Activated CD4-positive, alpha-beta T cell treated with anti-CD3 and anti-CD28 coated beads for 36 hours (primary cell): ENCODE measurements at regions not wholly inside any gene's neighbourhood (a gene's known extent, or its start where the extent isn't known, plus 50 kb on each side); places are given as distances from the start of the nearest gene placed in this dataset.

ENCODE experiments used
- ATAC-seq: fragments of 200-7000 bp; cut with Tn5 transposase; one replicate; pipeline ENCODE4 v1.10.0; 2021; ENCODE audit warnings: mild to moderate bottlenecking, moderate library complexity
- CTCF ChIA-PET: fragments of 350-600 bp; sonication (Branson Sonifier 250); formaldehyde crosslinking; loops from one replicate; lab custom pipeline; 2021; ENCODE audit warnings: antibody characterized with exemption; lab: Charles Lee
- POLR2A ChIA-PET: fragments of 350-600 bp; sonication (Branson Sonifier 250); formaldehyde crosslinking; loops from one replicate; lab custom pipeline; 2021; ENCODE audit warnings: antibody characterized with exemption, inconsistent platforms; lab: Charles Lee
- DNase-seq: peaks from one replicate; pipeline ENCODE4 v3.0.0-alpha.2; 2020
- H3K27ac Mint-ChIP-seq: one replicate; pipeline ENCODE4 v1.8.0; 2021; ENCODE audit warnings: mixed read lengths
- H3K27me3 Mint-ChIP-seq: one replicate; pipeline ENCODE4 v1.8.0; 2021; ENCODE audit warnings: mixed read lengths
- H3K36me3 Mint-ChIP-seq: one replicate; pipeline ENCODE4 v1.8.0; 2021; ENCODE audit warnings: low read depth, mixed read lengths
- H3K4me1 Mint-ChIP-seq: one replicate; pipeline ENCODE4 v1.8.0; 2021; ENCODE audit warnings: mixed read lengths
- H3K4me3 Mint-ChIP-seq: one replicate; pipeline ENCODE4 v1.8.0; 2021; ENCODE audit warnings: mild to moderate bottlenecking, moderate library complexity, mixed read lengths
- H3K9me3 Mint-ChIP-seq: one replicate; pipeline ENCODE4 v1.8.0; 2021; ENCODE audit warnings: low read depth, mixed read lengths
- intact Hi-C, 2 experiments: fragments of 100-400 bp; cut with DNase I in 1 of 2; cut with micrococcal nuclease in 1 of 2; formaldehyde crosslinking; loops; one replicate each; pipeline versions ENCODE4 v1.14.2 to v1.15.1; 2022 to 2024; cut with DNase I, micrococcal nuclease

DNA sequence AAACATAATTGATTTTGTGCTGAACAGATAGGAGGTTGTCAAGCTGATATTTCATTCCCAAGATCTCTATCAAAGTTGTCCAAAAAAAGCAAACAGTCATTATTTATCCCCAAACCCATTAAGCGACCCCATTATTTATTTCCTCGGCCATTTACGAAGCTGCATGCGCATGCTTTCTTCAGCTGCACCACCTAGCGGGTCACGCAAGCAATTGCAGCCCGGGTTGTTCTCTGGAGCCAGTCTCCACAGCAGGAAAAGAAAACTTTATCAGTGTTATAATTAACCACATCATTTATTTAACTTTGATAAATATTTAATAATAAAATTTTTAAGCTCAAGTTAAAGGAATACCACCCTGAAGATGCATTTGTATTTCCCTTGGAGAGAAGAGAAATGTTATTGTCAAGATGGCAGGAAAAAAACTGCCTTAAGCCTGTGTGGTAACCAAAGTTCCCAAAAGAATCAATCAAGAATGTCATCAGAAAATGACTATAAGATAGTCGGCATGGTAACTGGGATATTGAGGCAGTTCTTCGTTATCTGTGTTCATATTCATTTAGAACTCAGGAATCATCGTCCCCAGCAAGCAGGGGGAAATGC is 304.7 kb downstream of the FBXO15 start:
- Mint-ChIP-seq H3K4me3 (peak overlapping the region; percentile 34), H3K36me3 (no peaks in the 10 kb centered on the region), H3K27me3 (peaks cover 3% of the 10 kb centered on the region), H3K27ac (no peak overlapping the region), H3K9me3 (no peaks in the 10 kb centered on the region), H3K4me1 (peaks cover 5% of the 10 kb centered on the region)
- ChIA-PET CTCF (interaction anchor here (0.6 to 2.5 kb wide), 15 partner anchors 9 to 1805 kb away, joined by 3 to 16 read pairs (median 3); no protein-coding TSS in a partner anchor), POLR2A (no interaction called here)
- peak; percentile 69 for DNase-seq
- intact Hi-C loops: loop anchor here (1.0 to 5.0 kb wide), 4 partner anchors 1080 to 1191 kb away; no protein-coding TSS in a partner anchor
- peak; percentile 57 for ATAC-seq

DNA sequence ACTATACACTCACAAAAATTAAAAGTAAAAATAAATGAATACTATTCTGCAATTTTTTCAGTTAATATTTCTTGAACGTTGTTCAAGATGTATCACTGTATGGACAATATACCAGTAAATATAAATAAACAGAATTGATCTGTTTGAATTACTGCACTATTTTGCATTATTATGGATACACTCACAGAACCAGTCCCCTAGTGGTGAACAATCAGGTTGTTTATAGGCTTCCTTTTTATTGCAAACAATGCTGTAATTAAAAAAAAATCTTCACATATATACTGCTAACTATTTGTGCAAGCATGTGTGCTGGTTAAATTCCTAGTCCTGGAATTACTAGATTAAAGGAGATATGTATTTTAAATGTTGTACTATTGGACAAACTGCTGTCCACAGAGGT is 306.0 kb downstream of the FBXO15 start:
- CTCF ChIA-PET: interaction anchor here (1.2 to 2.5 kb wide), 4 partner anchors 8 to 1078 kb away, joined by 3 to 16 read pairs (median 4); no protein-coding TSS in a partner anchor
- no peak for ATAC-seq
- POLR2A ChIA-PET: no interaction called here
- DNase-seq: no peak
- H3K36me3 Mint-ChIP-seq: no peaks in the 10 kb centered on the region
- no peak overlapping the region for H3K4me3 Mint-ChIP-seq
- intact Hi-C loops: loop anchor here (1.0 to 5.0 kb wide), 4 partner anchors 1079 to 1189 kb away; no protein-coding TSS in a partner anchor
- no peaks in the 10 kb centered on the region for H3K9me3 Mint-ChIP-seq
- H3K4me1 Mint-ChIP-seq: peaks cover 5% of the 10 kb centered on the region
- peaks cover 3% of the 10 kb centered on the region for H3K27me3 Mint-ChIP-seq
- H3K27ac Mint-ChIP-seq: no peak overlapping the region

DNA sequence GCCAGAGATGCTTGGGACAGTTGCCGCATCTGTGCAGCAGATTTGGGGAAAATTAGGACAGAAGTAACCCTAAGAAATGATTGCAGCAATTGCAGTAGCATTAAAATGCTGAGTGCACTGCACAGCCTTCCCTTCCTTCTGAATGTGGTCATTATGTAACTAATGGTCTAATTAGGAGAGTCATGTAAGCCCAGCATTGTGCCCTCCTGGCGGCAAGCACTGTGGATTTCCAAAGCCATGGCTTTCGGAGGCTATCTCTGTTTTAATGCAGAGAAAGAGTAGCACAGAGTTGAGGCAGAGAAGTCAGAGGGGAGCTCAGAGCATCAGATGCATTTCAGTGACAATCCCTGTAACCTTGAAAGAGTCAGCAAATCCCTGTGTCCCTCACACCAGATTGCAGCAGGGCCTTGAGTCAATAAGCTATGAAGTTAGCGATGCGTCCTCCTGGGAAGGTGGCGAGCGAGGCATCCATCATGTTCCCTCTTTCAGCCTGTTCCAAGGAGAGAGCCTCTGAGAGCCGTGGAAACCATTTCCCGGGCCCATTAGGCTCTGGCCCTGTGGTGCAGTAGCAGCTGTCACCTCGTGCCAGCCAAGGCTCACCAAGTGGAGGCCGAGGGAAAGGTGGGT is 307.2 kb downstream of the FBXO15 start:
- Mint-ChIP-seq H3K27me3 (peaks cover 3% of the 10 kb centered on the region), H3K9me3 (no peaks in the 10 kb centered on the region), H3K36me3 (no peaks in the 10 kb centered on the region), H3K4me1 (peaks cover 5% of the 10 kb centered on the region), H3K27ac (no peak overlapping the region), H3K4me3 (no peak overlapping the region)
- DNase-seq: no peak
- intact Hi-C loops: loop anchor here in 1 of 2 experiments (5.0 kb wide), 2 partner anchors 1138 to 1188 kb away; no protein-coding TSS in a partner anchor
- CTCF ChIA-PET: no interaction called here
- ATAC-seq: no peak
- POLR2A ChIA-PET: no interaction called here

DNA sequence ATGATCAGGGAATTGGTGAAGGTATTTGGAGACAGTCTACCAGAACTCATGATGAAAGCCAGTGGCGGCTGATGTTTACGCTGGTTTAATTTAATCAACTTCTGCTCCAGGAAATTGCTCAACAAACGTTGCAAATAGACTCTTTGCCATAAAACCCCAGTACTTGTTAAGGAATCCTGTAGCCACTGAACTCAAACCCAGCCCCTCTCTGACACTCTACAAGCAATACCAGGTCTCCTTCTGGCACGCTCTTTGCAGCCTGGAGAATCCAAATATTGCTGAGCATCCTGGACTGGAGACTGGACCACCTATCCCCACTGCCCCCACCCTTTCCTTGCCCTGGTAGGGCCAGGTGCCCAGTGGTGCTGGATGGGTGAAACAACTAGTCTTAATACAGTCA is 308.2 kb downstream of the FBXO15 start:
- DNase-seq (no peak), ATAC-seq (no peak)
- H3K36me3 Mint-ChIP-seq: no peaks in the 10 kb centered on the region
- H3K9me3 Mint-ChIP-seq: no peaks in the 10 kb centered on the region
- ChIA-PET CTCF (no interaction called here), POLR2A (no interaction called here)
- intact Hi-C loops: no loop called here
- H3K27me3 Mint-ChIP-seq: peaks cover 3% of the 10 kb centered on the region
- no peak overlapping the region for H3K4me3 Mint-ChIP-seq
- peaks cover 5% of the 10 kb centered on the region for H3K4me1 Mint-ChIP-seq
- H3K27ac Mint-ChIP-seq: no peak overlapping the region

DNA sequence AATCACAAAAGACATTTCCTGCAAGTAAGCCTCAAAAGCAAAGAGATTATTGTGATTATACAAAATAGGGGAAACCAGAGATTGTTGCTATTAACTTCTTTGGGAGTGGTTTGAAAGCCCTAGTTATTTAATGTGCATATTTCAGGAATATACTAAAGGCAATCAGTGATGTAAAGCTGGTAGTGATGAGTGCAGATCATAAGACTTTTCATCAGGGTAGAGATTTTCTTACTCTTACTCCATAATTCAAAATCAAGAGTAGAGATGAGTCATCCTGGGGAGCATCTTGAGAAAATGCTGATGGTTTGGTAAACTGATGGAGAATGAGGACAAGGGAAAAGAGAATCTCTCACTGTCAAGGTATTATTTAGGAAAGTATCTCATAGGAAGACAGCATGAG is 309.5 kb downstream of the FBXO15 start:
- no peak overlapping the region for H3K4me3 Mint-ChIP-seq
- no peak overlapping the region for H3K27ac Mint-ChIP-seq
- H3K9me3 Mint-ChIP-seq: no peaks in the 10 kb centered on the region
- H3K4me1 Mint-ChIP-seq: peaks cover 5% of the 10 kb centered on the region
- ChIA-PET CTCF (no interaction called here), POLR2A (no interaction called here)
- intact Hi-C loops: no loop called here
- H3K27me3 Mint-ChIP-seq: peaks cover 3% of the 10 kb centered on the region
- no peaks in the 10 kb centered on the region for H3K36me3 Mint-ChIP-seq
- no peak for DNase-seq
- ATAC-seq: no peak

DNA sequence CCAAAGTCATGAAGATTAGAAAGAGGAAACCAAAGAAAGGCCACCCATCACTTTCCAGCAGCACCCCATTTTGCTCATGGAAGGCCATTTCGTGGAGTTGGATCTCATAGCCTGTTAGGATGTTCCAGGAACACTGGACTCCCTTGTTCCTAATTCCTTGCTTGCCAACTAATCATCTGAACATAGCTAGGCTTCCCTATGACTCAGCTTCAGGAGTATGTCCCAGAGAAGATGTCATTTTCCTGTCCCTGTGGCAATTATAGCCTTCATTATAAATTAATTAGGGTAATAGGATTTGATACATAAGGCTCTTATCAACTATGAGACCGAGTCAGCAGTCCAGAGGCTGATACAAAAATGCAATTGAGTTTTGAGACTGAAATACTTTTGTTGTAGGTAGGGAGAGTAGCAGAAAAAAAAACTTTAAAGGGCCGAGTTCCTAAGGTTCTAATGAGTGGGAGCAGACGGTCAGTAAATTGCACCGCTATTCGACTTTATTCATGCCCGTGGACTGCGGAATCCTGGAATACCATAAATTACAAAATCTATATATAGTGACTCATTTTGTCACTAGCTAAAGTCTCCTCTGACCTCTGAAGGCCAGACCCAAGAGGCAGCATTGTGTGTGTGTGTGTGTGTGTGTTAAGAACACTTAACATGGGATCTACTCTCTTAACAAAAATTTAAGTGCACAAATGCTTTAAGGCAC is 311.8 kb downstream of the FBXO15 start:
- intact Hi-C loops: no loop called here
- Mint-ChIP-seq H3K27ac (no peak overlapping the region), H3K27me3 (no peaks in the 10 kb centered on the region), H3K4me3 (no peak overlapping the region), H3K9me3 (no peaks in the 10 kb centered on the region), H3K36me3 (no peaks in the 10 kb centered on the region), H3K4me1 (no peaks in the 10 kb centered on the region)
- POLR2A ChIA-PET: no interaction called here
- CTCF ChIA-PET: no interaction called here
- ATAC-seq: no peak
- no peak for DNase-seq

GRCh38 chr18:73835039-73835438 is 312.6 kb downstream of the FBXO15 start:
- H3K27me3 Mint-ChIP-seq: no peaks in the 10 kb centered on the region

GRCh38 chr18:73831688-73832087 is 315.9 kb downstream of the FBXO15 start:
- Mint-ChIP-seq H3K27me3 (no peaks in the 10 kb centered on the region), H3K4me1 (no peaks in the 10 kb centered on the region), H3K36me3 (no peaks in the 10 kb centered on the region), H3K9me3 (no peaks in the 10 kb centered on the region), H3K4me3 (no peak overlapping the region), H3K27ac (no peak overlapping the region)
- ChIA-PET POLR2A (no interaction called here), CTCF (interaction anchor here (1.2 kb wide), 1 partner anchor 11 kb away, joined by 4 read pairs; no protein-coding TSS in a partner anchor)
- no peak for ATAC-seq
- intact Hi-C loops: no loop called here
- DNase-seq: no peak

More at GRCh38 chr18:73835039-73835438, 312.6 kb downstream of the FBXO15 start:
- DNase-seq (no peak), ATAC-seq (no peak)
- no peaks in the 10 kb centered on the region for H3K36me3 Mint-ChIP-seq
- POLR2A ChIA-PET: no interaction called here
- H3K9me3 Mint-ChIP-seq: no peaks in the 10 kb centered on the region
- H3K4me1 Mint-ChIP-seq: no peaks in the 10 kb centered on the region
- no peak overlapping the region for H3K27ac Mint-ChIP-seq
- intact Hi-C loops: no loop called here
- H3K4me3 Mint-ChIP-seq: no peak overlapping the region
- CTCF ChIA-PET: no interaction called here

DNA sequence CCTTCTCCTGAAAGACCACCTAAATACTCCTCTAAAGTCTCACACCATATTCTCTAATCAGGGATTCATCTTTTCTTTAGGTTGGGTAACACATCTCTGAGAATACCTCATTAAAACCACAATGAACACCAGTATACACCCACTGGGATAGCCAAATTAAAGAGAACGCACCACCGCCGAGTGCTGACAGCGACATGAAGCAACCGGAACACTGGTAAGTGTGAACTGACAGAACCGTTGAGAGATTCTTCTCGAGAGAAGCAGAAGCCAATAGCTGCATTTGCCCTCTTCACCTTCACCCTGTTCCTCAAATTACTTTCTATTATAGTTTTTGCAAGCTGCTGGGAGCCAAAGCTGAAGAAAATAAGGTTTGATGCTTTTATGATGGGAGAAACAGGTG is 318.5 kb downstream of the FBXO15 start:
- no peaks in the 10 kb centered on the region for H3K9me3 Mint-ChIP-seq
- ATAC-seq (no peak), DNase-seq (no peak)
- no peak overlapping the region for H3K4me3 Mint-ChIP-seq
- ChIA-PET CTCF (no interaction called here), POLR2A (no interaction called here)
- H3K27me3 Mint-ChIP-seq: no peaks in the 10 kb centered on the region
- H3K36me3 Mint-ChIP-seq: no peaks in the 10 kb centered on the region
- no peak overlapping the region for H3K27ac Mint-ChIP-seq
- intact Hi-C loops: no loop called here
- no peaks in the 10 kb centered on the region for H3K4me1 Mint-ChIP-seq

DNA sequence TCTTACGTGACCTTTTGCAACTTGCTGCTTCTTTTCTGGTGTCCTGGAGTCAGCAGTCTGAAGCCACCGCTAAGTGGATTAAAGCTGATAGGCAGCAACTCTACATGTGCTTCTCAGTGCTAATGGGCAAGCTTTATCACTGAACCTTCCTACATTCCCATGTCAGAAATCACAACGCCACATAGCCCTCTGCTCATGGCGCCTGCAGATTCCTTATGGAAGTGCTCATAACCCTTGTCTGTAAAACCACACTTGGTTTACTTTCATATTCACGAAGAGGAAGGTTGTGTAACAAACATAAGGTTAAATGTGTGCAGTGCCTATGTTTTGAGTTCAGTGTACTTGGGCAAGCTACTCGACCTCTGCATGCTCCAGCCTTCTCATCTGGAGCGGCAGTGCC is 319.8 kb downstream of the FBXO15 start:
- no peak for ATAC-seq
- no peaks in the 10 kb centered on the region for H3K9me3 Mint-ChIP-seq
- H3K4me1 Mint-ChIP-seq: no peaks in the 10 kb centered on the region
- POLR2A ChIA-PET: no interaction called here
- DNase-seq: no peak
- no peak overlapping the region for H3K27ac Mint-ChIP-seq
- CTCF ChIA-PET: no interaction called here
- no peak overlapping the region for H3K4me3 Mint-ChIP-seq
- H3K36me3 Mint-ChIP-seq: no peaks in the 10 kb centered on the region
- intact Hi-C loops: no loop called here
- H3K27me3 Mint-ChIP-seq: no peaks in the 10 kb centered on the region

DNA sequence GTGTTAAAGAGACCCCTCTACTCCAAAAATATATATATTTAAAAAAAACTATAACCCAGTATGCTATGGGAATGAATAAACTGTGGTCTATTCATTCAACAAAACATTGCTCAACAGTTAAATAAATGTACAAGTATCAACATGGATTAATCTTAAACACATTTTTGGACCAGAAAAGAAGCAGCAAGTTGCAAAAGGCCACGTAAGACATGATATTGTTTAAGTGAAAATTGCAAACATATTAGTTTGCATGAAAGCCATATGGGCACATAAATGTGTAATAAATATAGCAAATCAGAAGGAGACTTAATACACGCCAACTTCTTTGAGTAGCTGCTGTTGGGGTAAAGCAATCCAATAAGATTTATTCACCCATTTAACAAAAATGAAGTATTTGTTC is 321.5 kb downstream of the FBXO15 start:
- ATAC-seq (no peak), DNase-seq (no peak)
- H3K4me3 Mint-ChIP-seq: no peak overlapping the region
- H3K9me3 Mint-ChIP-seq: no peaks in the 10 kb centered on the region
- ChIA-PET POLR2A (no interaction called here), CTCF (no interaction called here)
- H3K27ac Mint-ChIP-seq: no peak overlapping the region
- no peaks in the 10 kb centered on the region for H3K36me3 Mint-ChIP-seq
- no peaks in the 10 kb centered on the region for H3K27me3 Mint-ChIP-seq
- intact Hi-C loops: no loop called here
- H3K4me1 Mint-ChIP-seq: no peaks in the 10 kb centered on the region

GRCh38 chr18:73824671-73825070 is 323.0 kb downstream of the FBXO15 start:
- CTCF ChIA-PET: no interaction called here
- H3K27me3 Mint-ChIP-seq: no peaks in the 10 kb centered on the region
- intact Hi-C loops: no loop called here
- POLR2A ChIA-PET: no interaction called here
- no peak for DNase-seq
- no peak overlapping the region for H3K27ac Mint-ChIP-seq
- H3K9me3 Mint-ChIP-seq: no peaks in the 10 kb centered on the region
- H3K4me3 Mint-ChIP-seq: no peak overlapping the region
- H3K4me1 Mint-ChIP-seq: no peaks in the 10 kb centered on the region
- no peak for ATAC-seq
- H3K36me3 Mint-ChIP-seq: no peaks in the 10 kb centered on the region
